PFSK-1 (cell line): ENCODE measurements at regions not wholly inside any gene's neighbourhood (a gene's known extent, or its start where the extent isn't known, plus 50 kb on each side); places are given as distances from the start of the nearest gene placed in this dataset.

ENCODE experiments used
- FOXP2 ChIP-seq: optimal IDR thresholded peaks from 2 replicates; pipeline ENCODE3; 2011; ENCODE audit warnings: borderline replicate concordance, control low read depth, inconsistent platforms; ENCODE audit not compliant: insufficient read depth; ENCODE audit errors: extremely low read length, extremely low read depth
- POLR2AphosphoS5 ChIP-seq: IDR thresholded peaks from 2 replicates; pipeline ENCODE4 v1.6.1; 2012; ENCODE audit warnings: low read depth, mild to moderate bottlenecking, control low read depth, low read length, moderate library complexity
- REST ChIP-seq, 2 experiments: IDR thresholded peaks; 2 replicates each; pipeline versions ENCODE4 v1.6.1 to v1.8.0; 2011 to 2012; ENCODE audit warnings: low read depth in 2 of 2, low read length in 2 of 2, control low read depth in 1 of 2, inconsistent platforms in 1 of 2, mild to moderate bottlenecking in 1 of 2, moderate library complexity in 1 of 2; ENCODE audit not compliant: insufficient read depth in 1 of 2
- SIN3A ChIP-seq: IDR thresholded peaks from 2 replicates; pipeline ENCODE4 v1.6.1; 2012; ENCODE audit warnings: mild to moderate bottlenecking, low read length, moderate library complexity, borderline replicate concordance; ENCODE audit not compliant: insufficient read depth
- TAF1 ChIP-seq: IDR thresholded peaks from 2 replicates; pipeline ENCODE4 v1.6.1; 2012; ENCODE audit warnings: low read length, control low read depth, borderline replicate concordance; ENCODE audit not compliant: insufficient read depth

- TF ChIP-seq SIN3A (no peak), REST (IDR thresholded peaks at IDR 0.05; ENCODE audit: insufficient read depth in 1 of 2, low read depth in 2 of 2, low read length in 2 of 2) (no peak), TAF1 (no peak), POLR2AphosphoS5 (no peak), FOXP2 (no peak)
These were observed 281.4 kb upstream of the VLDLR start for GRCh38 chr9:2340046-2340760.

GRCh38 chr9:2341126-2341525 lies 280.5 kb upstream of the VLDLR start:
- TF ChIP-seq TAF1 (no peak), POLR2AphosphoS5 (no peak), SIN3A (no peak), FOXP2 (no peak), REST (IDR thresholded peaks at IDR 0.05; ENCODE audit: insufficient read depth in 1 of 2, low read depth in 2 of 2, low read length in 2 of 2) (no peak)

DNA sequence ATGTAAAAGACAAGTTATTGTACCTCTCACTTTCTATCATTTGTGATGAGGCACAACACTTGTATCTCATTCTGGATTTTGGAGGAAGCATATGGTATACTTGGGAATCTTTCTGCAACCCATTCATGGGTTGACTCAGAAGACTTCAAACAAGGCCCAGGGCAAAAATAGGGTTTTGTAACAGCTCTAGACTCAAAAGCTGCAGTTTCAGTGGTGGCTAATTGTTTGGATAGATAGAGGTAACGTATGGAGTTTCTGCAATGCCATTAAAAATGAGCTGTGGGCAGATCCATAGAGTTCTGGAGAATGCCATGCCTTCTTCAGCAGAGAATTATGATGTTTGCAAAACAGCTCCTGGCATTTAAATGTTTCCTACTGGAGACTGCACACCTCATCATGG lies 279.6 kb upstream of the VLDLR start:
- no peak for TF ChIP-seq FOXP2
- no peak for TF ChIP-seq SIN3A
- no peak for TF ChIP-seq TAF1
- TF ChIP-seq REST (IDR thresholded peaks at IDR 0.05; ENCODE audit: insufficient read depth in 1 of 2, low read depth in 2 of 2, low read length in 2 of 2), result no peak
- TF ChIP-seq POLR2AphosphoS5, result no peak

- TF ChIP-seq TAF1, result no peak
- no peak for TF ChIP-seq POLR2AphosphoS5
- TF ChIP-seq REST (IDR thresholded peaks at IDR 0.05; ENCODE audit: insufficient read depth in 1 of 2, low read depth in 2 of 2, low read length in 2 of 2), result no peak
These were observed 277.8 kb upstream of the VLDLR start for GRCh38 chr9:2343756-2344155.

- TF ChIP-seq FOXP2 (no peak), SIN3A (no peak), TAF1 (no peak), POLR2AphosphoS5 (no peak), REST (IDR thresholded peaks at IDR 0.05; ENCODE audit: insufficient read depth in 1 of 2, low read depth in 2 of 2, low read length in 2 of 2) (no peak)
These were observed 277.2 kb upstream of the VLDLR start for GRCh38 chr9:2344436-2344835.
